ENCODE measurements at regions not wholly inside any gene's neighbourhood (a gene's known extent, or its start where the extent isn't known, plus 50 kb on each side); places are given as distances from the start of the nearest gene placed in this dataset.

DNA sequence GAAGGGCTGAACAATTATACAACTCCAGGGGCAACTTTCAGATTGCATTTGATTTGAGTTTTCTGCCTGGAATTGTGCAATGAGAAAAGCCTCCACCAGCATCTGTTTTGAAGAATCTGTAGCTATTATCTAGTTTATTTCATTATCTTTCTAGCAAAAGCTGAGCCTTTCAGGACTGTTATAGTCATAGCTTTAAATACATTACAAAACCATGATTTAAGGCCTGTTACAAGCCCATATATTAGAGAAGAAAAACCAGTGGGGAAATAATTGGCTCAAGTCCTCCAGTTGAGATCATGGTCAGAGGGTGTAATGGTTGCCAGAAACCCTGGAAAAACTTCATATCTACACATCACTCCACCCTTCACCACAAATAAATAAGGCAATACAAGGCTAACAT lies 676.2 kb downstream of the HDGFL1 start:
- Histone ChIP-seq H3K27ac (no peak overlapping the region), H3K4me3 (no peak overlapping the region), H3K4me1 (no peaks in the 10 kb centered on the region), H3K27me3 (no peaks in the 10 kb centered on the region), H3K36me3 (no peaks in the 10 kb centered on the region), H3K9me3 (no peaks in the 10 kb centered on the region)
- intact Hi-C loops (cut with DNase I), result no loop called here
- no peak for TF ChIP-seq POLR2A (IDR thresholded peaks at IDR 0.05)
- TF ChIP-seq, protein P1, sequence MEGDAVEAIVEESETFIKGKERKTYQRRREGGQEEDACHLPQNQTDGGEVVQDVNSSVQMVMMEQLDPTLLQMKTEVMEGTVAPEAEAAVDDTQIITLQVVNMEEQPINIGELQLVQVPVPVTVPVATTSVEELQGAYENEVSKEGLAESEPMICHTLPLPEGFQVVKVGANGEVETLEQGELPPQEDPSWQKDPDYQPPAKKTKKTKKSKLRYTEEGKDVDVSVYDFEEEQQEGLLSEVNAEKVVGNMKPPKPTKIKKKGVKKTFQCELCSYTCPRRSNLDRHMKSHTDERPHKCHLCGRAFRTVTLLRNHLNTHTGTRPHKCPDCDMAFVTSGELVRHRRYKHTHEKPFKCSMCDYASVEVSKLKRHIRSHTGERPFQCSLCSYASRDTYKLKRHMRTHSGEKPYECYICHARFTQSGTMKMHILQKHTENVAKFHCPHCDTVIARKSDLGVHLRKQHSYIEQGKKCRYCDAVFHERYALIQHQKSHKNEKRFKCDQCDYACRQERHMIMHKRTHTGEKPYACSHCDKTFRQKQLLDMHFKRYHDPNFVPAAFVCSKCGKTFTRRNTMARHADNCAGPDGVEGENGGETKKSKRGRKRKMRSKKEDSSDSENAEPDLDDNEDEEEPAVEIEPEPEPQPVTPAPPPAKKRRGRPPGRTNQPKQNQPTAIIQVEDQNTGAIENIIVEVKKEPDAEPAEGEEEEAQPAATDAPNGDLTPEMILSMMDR (IDR thresholded peaks at IDR 0.05), result no peak
- no peak for DNase-seq
- no peak for ATAC-seq

GRCh38 chr6:23246896-23247295 lies 677.5 kb downstream of the HDGFL1 start:
- Histone ChIP-seq H3K9me3 (no peaks in the 10 kb centered on the region), H3K27me3 (no peaks in the 10 kb centered on the region), H3K4me3 (no peak overlapping the region), H3K27ac (no peak overlapping the region), H3K4me1 (no peaks in the 10 kb centered on the region), H3K36me3 (no peaks in the 10 kb centered on the region)
- ATAC-seq, result no peak
- TF ChIP-seq, protein P1 (IDR thresholded peaks at IDR 0.05), result no peak
- TF ChIP-seq POLR2A (IDR thresholded peaks at IDR 0.05), result no peak
- intact Hi-C loops (cut with DNase I), result no loop called here
- 82% methylated on average over 4 of the region's 4 CpGs for WGBS (ENCODE audit: insufficient coverage, low coverage, low lambda C conversion rate, missing lambda C conversion rate)
- DNase-seq, result no peak

- Histone ChIP-seq H3K36me3 (no peaks in the 10 kb centered on the region), H3K27me3 (no peaks in the 10 kb centered on the region), H3K4me3 (no peak overlapping the region), H3K27ac (no peak overlapping the region), H3K9me3 (no peaks in the 10 kb centered on the region), H3K4me1 (no peaks in the 10 kb centered on the region)
- no peak for TF ChIP-seq POLR2A (IDR thresholded peaks at IDR 0.05)
- DNase-seq, result no peak
- intact Hi-C loops (cut with DNase I), result no loop called here
- ATAC-seq, result no peak
- 61% methylated on average over 2 of the region's 2 CpGs for WGBS (ENCODE audit: insufficient coverage, low coverage, low lambda C conversion rate, missing lambda C conversion rate)
Measured at GRCh38 chr6:23250556-23250955, 681.2 kb downstream of the HDGFL1 start.

DNA sequence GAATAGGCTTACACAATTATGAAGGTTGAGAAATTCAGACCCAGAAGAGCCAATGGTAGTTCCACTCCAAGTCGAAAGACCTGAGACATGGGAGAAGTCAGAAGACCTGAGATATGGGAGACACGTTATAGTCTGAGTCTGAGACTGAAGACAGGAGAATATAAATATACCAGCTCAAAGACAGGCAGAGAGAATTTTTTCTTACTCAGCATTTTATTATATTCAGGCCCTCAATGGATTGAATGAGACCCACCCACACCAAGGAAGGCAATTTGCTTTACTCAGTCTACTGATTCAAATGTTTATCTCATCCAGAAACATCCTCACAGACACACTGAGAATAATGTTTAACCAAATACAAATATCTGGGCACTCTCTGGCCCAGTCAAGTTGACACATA lies 693.5 kb downstream of the HDGFL1 start:
- WGBS (ENCODE audit: insufficient coverage, low coverage, low lambda C conversion rate, missing lambda C conversion rate), result 96% methylated on average over 2 of the region's 2 CpGs
- intact Hi-C loops (cut with DNase I), result no loop called here
- ATAC-seq (no peak), DNase-seq (no peak)
- Histone ChIP-seq H3K27me3 (no peaks in the 10 kb centered on the region), H3K4me1 (no peaks in the 10 kb centered on the region), H3K4me3 (no peak overlapping the region), H3K9me3 (no peaks in the 10 kb centered on the region), H3K27ac (no peak overlapping the region), H3K36me3 (no peaks in the 10 kb centered on the region)
- no peak for TF ChIP-seq POLR2A (IDR thresholded peaks at IDR 0.05)
- TF ChIP-seq, protein P1 (IDR thresholded peaks at IDR 0.05), result no peak

DNA sequence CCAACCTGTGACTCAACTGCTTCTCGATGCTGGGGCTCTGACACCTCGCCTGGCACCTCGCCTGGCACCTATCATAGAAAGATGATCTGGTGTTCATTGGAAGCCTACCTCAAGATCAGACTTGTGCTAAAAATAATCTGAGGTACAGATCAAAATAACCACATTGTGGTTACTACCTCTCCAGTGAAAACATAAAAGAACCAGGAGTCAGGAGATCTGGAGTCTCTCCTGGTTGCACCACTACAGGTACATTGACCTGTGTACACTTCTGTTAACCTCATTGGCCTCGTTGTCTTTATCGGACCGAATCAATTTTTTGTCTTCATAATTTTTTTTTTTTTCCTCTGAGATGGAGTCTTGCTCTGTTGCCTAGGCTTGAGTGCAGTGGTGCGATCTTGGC lies 695.9 kb downstream of the HDGFL1 start:
- Histone ChIP-seq H3K9me3 (no peaks in the 10 kb centered on the region), H3K27ac (no peak overlapping the region), H3K36me3 (no peaks in the 10 kb centered on the region), H3K4me1 (peaks cover 0 to 11% (median 0%) of the 10 kb centered on the region in 4 donors), H3K4me3 (no peak overlapping the region), H3K27me3 (no peaks in the 10 kb centered on the region)
- intact Hi-C loops (cut with DNase I), result no loop called here
- DNase-seq, result no peak
- no peak for TF ChIP-seq POLR2A (IDR thresholded peaks at IDR 0.05)
- TF ChIP-seq, protein P1 (IDR thresholded peaks at IDR 0.05), result no peak
- WGBS (ENCODE audit: insufficient coverage, low coverage, low lambda C conversion rate, missing lambda C conversion rate), result 52% methylated on average over 7 of the region's 7 CpGs
- peak in 2 of 4 donors; percentile 47 to 58 for ATAC-seq

Data from right lobe of liver (tissue), 6 donors.